ENCODE measurements at regions not wholly inside any gene's neighbourhood (a gene's known extent, or its start where the extent isn't known, plus 50 kb on each side); places are given as distances from the start of the nearest gene placed in this dataset.

GRCh38 chr2:160583146-160583535, 89.5 kb upstream of the RBMS1 start:
- TF ChIP-seq CTCF (IDR thresholded peaks at IDR 0.05; ENCODE audit: low read length) (no peak), EZH2 (IDR thresholded peaks at IDR 0.05; ENCODE audit: borderline replicate concordance, low read length) (no peak)
